ENCODE measurements at regions not wholly inside any gene's neighbourhood (a gene's known extent, or its start where the extent isn't known, plus 50 kb on each side); places are given as distances from the start of the nearest gene placed in this dataset.

DNA sequence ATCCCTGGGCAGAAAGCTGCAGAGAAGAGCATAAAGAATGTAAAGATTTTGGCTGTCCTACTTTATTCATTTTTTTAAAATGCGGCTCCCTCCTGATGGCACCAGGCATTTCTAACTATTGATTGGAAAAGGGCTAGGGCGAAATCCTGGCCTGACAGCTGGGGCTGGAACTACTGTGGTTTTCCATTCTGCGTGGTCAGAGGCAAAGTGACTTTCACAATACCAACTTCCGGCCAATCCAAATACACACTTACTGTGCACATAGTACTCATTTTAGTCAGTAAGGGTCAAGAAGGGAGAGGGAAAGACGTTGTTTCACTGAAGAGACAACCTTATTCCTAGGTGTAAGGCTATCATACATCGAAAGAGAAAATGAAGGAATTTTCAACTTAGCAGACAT, 113.8 kb upstream of the PMFBP1 start:
- Mint-ChIP-seq H3K4me3 (no peak overlapping the region), H3K36me3 (no peaks in the 10 kb centered on the region), H3K9me3 (no peaks in the 10 kb centered on the region), H3K27ac (no peak overlapping the region), H3K4me1 (no peaks in the 10 kb centered on the region), H3K27me3 (no peaks in the 10 kb centered on the region)

DNA sequence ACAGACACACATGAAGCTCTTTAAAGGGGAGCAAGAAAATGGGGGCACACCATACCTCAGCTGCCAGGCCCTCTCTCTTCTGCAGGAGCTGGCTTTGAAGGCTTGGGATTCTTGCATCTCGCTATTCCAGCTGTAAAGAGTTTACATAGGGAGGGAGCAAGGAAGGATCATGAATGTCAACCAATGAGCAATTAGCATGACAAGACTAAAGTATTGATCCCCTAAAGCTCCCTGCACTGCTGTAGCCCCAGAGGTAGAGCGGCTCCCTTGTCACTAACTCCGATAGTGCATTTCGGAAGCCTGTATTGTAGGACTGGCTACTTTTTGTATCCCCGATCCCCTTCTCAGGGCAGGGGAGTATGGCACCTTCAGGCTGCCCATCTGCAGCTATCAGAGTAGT, 113.4 kb upstream of the PMFBP1 start:
- Mint-ChIP-seq H3K27ac (no peak overlapping the region), H3K4me3 (no peak overlapping the region), H3K4me1 (no peaks in the 10 kb centered on the region), H3K9me3 (no peaks in the 10 kb centered on the region), H3K36me3 (no peaks in the 10 kb centered on the region), H3K27me3 (no peaks in the 10 kb centered on the region)

DNA sequence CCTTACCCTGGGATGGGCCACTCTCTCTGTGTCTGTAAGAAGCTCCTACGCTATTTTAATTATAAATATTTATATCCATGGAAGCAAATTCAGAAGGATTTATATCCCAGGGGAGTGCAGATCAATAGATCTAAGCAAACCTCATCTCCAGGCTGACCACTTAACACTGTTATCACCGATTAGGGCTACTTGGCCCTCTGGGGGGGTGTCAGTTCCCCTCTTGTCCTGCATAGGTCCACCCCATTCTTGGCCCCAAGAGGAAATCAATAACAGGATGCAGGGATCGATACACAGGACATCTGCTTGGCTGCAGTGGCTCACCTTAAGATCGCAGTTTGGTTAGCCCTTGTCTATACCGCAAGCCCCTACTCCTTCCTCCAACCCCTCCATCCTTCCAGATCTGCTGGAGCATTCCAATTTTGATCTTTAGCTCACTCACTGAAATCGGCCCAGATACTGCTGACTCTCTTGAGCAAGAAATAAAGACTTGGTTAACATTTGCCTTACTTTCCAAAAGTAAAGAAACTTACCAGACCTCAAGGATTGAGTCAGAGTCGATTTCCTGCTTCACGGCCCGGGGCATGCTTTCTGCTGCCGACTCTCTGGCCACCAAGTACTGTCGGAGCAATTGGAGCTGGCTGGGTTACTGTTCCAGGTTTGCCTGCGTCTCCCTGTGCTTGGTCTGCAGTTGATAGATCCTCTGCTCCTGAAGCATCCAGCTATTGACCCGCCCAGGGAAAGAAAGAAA, 112.3 kb upstream of the PMFBP1 start:
- Mint-ChIP-seq H3K36me3 (no peaks in the 10 kb centered on the region), H3K4me1 (no peaks in the 10 kb centered on the region), H3K9me3 (no peaks in the 10 kb centered on the region), H3K27ac (no peak overlapping the region), H3K27me3 (no peaks in the 10 kb centered on the region), H3K4me3 (no peak overlapping the region)

DNA sequence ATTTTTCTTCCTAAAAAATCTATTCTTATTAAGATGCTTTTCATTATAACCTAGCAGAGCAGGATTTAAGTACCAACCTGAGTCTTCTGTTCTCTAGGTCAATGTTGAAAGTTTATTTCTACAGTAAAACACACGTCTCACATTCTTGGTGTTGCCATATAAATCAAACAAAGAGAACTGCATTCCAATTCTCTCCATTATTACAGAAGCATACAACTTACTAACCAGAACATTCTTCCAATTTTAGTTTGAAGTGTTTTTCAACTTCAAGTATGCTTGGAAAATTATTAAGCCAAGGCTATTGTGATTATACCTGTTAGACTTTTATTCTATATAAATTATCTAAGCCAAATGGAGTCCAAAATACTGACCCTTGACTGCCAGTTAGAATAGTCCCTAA, 110.4 kb upstream of the PMFBP1 start:
- Mint-ChIP-seq H3K9me3 (no peaks in the 10 kb centered on the region), H3K36me3 (no peaks in the 10 kb centered on the region), H3K27ac (no peak overlapping the region), H3K4me3 (no peak overlapping the region), H3K4me1 (no peaks in the 10 kb centered on the region), H3K27me3 (no peaks in the 10 kb centered on the region)

DNA sequence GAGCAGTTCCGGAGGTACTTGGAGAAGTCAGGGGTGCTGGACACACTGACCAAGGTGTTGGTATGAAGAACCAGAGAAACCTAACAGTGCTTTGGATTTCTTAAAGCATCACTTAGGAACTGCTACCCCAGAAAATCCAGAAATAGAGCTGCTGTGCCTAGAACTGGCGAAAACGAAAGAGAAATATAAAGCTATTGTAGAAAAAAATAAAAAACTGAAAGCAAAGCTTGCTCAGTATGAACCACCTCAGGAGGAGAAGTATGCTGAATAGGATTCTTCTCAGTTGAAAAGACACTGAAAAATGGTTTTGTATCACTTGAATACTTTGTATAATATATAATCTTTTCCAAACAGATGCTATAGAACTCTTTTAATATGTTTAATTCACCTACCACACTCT, 106.3 kb upstream of the PMFBP1 start:
- peak overlapping the region in 1 of 3 donors; percentile 14 for H3K27ac Mint-ChIP-seq
- H3K36me3 Mint-ChIP-seq, result no peaks in the 10 kb centered on the region
- no peak overlapping the region for H3K4me3 Mint-ChIP-seq
- no peaks in the 10 kb centered on the region for H3K9me3 Mint-ChIP-seq
- H3K27me3 Mint-ChIP-seq, result no peaks in the 10 kb centered on the region
- H3K4me1 Mint-ChIP-seq, result no peaks in the 10 kb centered on the region

DNA sequence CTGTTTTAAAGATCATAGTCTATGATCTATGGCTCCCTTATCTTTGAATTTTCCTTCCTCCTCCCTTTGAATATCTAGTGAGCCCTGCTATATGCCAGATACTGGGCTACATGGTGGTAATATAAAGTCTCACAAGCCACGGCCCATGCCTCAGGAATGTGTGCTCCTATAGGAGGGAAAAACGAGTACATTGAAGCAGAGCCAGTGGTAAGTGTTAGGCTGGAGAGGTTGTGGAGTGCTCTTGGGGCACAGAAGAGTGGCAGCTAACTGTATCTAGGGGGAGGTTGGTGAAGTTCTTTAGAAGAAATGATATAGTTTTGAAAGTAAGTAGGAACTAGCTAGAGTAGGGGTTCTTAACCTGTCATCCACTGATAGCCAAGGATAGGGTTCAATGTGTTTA, 105.8 kb upstream of the PMFBP1 start:
- no peaks in the 10 kb centered on the region for H3K27me3 Mint-ChIP-seq

DNA sequence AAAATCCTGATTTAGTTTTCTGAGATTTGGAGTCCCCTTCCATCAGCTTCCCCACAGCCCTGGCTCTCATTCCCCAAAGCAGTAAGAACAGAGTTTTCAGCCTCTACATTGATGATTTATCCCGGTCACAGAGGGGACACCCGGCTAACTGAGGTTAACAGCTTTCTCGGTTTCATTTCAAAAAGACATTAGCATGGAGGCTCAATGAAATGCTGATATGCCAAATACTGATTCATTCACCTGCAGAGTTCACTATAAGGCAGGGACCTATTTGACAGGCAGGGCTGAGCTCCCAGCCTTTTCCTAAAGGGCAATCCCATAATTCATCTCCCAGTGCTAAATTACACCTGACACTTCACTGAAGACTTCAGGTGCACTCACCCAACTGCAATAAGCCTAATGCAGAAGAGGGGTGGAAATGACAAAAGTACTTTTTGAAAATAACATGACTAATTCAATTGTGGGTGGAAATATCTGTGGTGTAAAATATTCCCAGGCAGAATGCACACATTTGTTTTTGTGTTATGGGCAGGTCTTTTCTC, 99.8 kb upstream of the PMFBP1 start:
- Mint-ChIP-seq H3K27me3 (no peaks in the 10 kb centered on the region), H3K4me3 (no peak overlapping the region), H3K36me3 (no peaks in the 10 kb centered on the region), H3K4me1 (no peaks in the 10 kb centered on the region), H3K27ac (no peak overlapping the region), H3K9me3 (peaks cover 0 to 8% (median 0%) of the 10 kb centered on the region in 3 donors)

More for the DNA sequence above, 105.8 kb upstream of the PMFBP1 start:
- H3K4me3 Mint-ChIP-seq, result no peak overlapping the region
- H3K4me1 Mint-ChIP-seq, result no peaks in the 10 kb centered on the region
- H3K27ac Mint-ChIP-seq, result no peak overlapping the region
- H3K9me3 Mint-ChIP-seq, result no peaks in the 10 kb centered on the region
- no peaks in the 10 kb centered on the region for H3K36me3 Mint-ChIP-seq

DNA sequence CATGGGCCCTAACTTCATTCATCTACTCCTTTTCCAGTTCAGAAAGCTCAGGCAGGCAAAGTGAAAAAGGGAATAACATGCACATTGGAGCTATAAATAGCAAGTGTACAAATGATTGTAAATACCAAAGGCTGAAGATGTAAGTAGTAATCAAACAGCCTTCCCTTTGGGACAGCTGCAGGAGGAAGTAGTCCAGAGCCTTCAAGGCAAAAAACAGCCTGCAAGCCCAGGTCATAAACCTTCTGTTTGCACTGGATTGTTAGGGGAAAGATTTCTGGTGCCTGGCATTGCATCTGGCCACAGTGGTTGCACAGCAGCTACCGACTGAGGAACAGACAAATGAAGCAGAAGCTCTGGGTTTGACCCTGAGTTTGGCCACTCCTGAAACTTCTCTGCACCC, 98.6 kb upstream of the PMFBP1 start:
- Mint-ChIP-seq H3K4me1 (no peaks in the 10 kb centered on the region), H3K9me3 (peaks cover 0 to 8% (median 0%) of the 10 kb centered on the region in 3 donors), H3K27ac (no peak overlapping the region), H3K36me3 (no peaks in the 10 kb centered on the region), H3K27me3 (no peaks in the 10 kb centered on the region), H3K4me3 (no peak overlapping the region)

DNA sequence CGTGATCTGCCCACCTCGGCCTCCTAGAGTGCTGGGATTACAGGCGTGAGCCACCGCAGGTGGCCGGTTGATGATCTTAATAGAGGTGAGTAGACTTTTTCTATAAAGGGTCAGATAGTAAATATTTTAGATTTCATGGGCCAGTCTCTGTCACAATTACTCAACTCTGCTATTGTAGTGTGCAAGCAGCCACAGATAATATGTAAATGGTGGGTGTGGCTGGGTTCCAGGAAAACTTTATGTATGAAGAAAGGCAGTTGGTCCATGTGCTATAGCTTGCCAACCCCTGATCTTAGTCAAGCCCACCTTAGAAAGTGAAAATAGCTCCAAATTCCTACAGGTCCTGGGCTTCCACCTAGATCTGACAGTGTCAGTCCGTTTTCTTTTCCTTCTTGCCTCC, 94.9 kb upstream of the PMFBP1 start:
- Mint-ChIP-seq H3K36me3 (no peaks in the 10 kb centered on the region), H3K9me3 (peaks cover 0 to 8% (median 0%) of the 10 kb centered on the region in 3 donors), H3K4me3 (no peak overlapping the region), H3K4me1 (no peaks in the 10 kb centered on the region), H3K27ac (no peak overlapping the region), H3K27me3 (no peaks in the 10 kb centered on the region)

DNA sequence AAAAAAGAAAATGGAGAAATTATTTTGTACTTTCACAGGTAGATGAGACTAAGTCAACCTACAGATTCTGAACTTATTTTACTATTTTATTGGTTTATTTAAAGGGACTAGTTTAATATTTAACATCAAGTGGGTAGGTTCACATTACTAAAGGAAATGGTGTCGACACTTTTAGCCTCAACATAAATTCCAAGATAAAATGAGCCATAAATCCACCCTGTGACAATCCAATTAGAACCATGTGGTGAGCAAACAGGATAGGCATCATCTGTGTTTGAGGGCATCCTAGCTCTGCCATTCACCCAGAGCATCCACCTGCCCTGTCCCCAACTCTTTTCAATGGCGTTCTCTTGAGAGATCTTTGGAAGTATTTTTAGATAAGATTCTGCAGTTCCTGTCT, 92.8 kb upstream of the PMFBP1 start:
- Mint-ChIP-seq H3K36me3 (no peaks in the 10 kb centered on the region), H3K4me3 (no peak overlapping the region), H3K27ac (no peak overlapping the region)

DNA sequence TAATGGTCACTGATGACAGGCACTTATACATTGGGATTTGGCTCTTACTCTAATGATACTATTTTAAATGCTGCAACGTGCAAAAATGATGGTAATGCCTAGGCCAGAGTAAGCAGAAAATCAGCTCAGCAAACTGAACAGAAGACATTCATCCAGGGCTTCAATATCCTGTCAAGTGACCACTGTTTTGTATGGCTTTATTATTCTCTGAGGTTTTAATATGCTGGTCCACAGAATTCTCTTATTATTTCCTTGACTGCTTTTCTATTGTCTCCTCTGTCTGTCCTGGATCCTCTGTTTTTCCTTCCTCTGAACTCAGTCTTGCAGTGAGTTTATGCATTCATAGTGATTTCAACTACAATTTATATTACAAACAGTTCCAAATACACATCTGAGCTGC, 90.8 kb upstream of the PMFBP1 start:
- H3K36me3 Mint-ChIP-seq, result no peaks in the 10 kb centered on the region
- H3K4me3 Mint-ChIP-seq, result no peak overlapping the region
- no peak overlapping the region for H3K27ac Mint-ChIP-seq
- H3K9me3 Mint-ChIP-seq, result no peaks in the 10 kb centered on the region
- H3K27me3 Mint-ChIP-seq, result no peaks in the 10 kb centered on the region
- H3K4me1 Mint-ChIP-seq, result no peaks in the 10 kb centered on the region

More for the DNA sequence above, 92.8 kb upstream of the PMFBP1 start:
- Mint-ChIP-seq H3K4me1 (no peaks in the 10 kb centered on the region), H3K9me3 (peaks cover 0 to 8% (median 0%) of the 10 kb centered on the region in 3 donors), H3K27me3 (no peaks in the 10 kb centered on the region)

DNA sequence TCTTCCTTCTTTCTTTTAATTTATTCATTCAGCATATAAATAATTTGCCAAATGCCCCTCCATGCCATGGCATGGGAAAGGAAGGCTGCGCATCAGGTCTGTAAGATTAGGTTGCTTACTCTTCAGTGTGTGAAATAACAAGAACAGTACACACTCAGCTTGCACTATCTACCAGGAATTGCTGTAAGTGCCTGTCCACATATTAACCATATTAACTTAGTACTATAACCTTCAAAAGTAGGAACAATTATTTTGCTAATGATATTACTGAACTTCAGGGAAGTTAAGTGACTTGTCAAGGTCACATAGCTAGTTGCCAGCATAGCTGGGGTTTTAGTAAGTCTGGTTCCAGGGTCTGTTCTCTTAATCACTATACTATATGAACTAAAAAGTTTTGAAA, 89.2 kb upstream of the PMFBP1 start:
- no peaks in the 10 kb centered on the region for H3K9me3 Mint-ChIP-seq
- H3K36me3 Mint-ChIP-seq, result no peaks in the 10 kb centered on the region
- H3K27me3 Mint-ChIP-seq, result no peaks in the 10 kb centered on the region
- no peak overlapping the region for H3K4me3 Mint-ChIP-seq
- no peaks in the 10 kb centered on the region for H3K4me1 Mint-ChIP-seq
- H3K27ac Mint-ChIP-seq, result no peak overlapping the region

DNA sequence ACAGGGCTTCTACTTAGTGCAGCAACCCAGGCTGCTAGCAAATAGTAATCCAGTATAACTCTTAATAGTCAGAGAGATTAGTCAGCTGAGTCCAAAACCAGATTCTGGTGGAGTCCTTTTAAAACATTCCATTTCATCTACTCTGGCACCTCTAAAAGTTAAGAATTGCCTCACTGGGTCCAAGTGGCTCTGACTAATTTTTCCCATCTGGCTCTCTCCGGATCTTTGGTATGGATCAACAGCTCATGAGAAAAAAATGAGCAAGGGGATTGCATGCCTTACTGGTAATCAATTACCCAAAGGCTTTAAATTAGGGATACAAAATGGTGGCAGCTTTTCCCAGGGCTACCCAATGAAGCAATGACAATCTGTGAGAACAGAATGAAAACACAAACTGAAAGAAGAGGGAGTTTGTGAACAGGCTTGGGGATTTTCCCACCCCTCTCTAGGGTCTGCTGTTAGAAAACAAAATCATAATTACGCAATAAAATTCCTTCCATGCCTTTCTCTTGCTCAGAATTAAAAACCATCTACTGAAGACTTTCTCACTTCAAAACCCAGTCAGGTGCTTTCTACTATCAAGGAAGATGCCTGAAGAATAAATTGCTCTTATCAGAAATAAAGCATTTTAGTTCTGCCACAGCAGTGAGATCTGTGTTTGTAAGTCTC, 84.6 kb upstream of the PMFBP1 start:
- Mint-ChIP-seq H3K4me1 (no peaks in the 10 kb centered on the region), H3K36me3 (no peaks in the 10 kb centered on the region), H3K27ac (no peak overlapping the region), H3K4me3 (no peak overlapping the region), H3K27me3 (no peaks in the 10 kb centered on the region), H3K9me3 (no peaks in the 10 kb centered on the region)

DNA sequence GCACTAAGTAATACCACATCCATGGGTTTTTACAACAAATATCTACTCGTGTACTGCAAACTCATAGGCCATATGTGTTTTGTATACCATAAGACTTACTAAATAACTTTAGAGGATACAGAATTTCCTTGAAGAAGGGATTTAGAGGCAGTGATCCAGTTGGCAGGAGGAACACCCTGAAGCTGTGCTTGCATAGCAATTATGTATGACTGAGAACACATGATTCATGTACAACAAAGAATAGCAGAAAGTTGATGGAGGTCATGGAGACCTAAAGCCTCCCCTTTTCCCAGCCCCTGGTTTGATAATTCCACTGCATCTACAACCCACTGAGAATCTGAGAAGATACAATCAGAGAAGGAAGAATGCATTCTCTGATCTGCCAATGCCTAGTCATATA, 83.8 kb upstream of the PMFBP1 start:
- no peaks in the 10 kb centered on the region for H3K27me3 Mint-ChIP-seq
- H3K36me3 Mint-ChIP-seq, result no peaks in the 10 kb centered on the region
- H3K9me3 Mint-ChIP-seq, result no peaks in the 10 kb centered on the region
- no peaks in the 10 kb centered on the region for H3K4me1 Mint-ChIP-seq
- H3K27ac Mint-ChIP-seq, result no peak overlapping the region
- H3K4me3 Mint-ChIP-seq, result no peak overlapping the region

DNA sequence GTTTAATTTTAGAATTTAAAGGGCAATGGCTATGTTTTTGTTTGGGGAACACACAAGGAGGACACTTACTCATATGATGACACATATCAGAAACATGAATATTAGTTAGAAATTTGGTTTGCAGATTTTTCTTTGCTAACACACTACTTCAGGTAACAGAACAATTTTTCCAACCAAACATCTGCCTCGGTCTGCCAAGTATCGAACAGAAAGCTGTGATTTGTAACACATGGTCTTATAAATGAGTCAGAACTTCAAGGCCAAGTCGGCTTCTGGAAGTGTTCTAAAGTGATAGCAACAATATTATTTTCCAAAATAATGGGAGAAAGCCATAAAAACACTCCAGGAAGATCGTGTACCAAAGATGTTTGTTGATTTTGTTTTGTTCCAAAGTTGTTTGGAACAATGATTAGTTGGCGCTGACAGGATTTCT, 75.9 kb upstream of the PMFBP1 start:
- Mint-ChIP-seq H3K4me3 (no peak overlapping the region), H3K36me3 (no peaks in the 10 kb centered on the region), H3K27me3 (peaks cover 1% of the 10 kb centered on the region), H3K9me3 (no peaks in the 10 kb centered on the region), H3K27ac (no peak overlapping the region), H3K4me1 (peaks cover 0 to 1% (median 0%) of the 10 kb centered on the region in 3 donors)

DNA sequence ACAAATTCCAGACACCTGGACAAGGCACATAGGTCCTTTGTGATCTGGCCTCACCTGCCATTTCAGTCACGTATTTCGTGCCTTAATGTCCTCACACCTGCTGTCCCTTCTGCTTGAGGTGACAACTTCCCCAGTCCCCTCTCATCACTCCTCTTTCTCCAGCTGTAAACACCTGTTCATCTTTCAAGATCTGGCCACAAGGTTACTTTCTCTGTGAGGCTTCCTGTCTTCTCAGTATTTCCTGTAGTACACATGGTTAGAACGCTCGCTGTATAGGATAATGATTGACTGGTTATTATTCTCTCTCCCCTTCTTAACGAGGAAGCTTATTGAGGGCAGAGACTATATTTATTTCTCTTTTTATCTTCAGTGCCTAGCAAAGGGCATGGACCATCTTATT, 74.5 kb upstream of the PMFBP1 start:
- peaks cover 1% of the 10 kb centered on the region for H3K27me3 Mint-ChIP-seq
- no peak overlapping the region for H3K4me3 Mint-ChIP-seq
- no peak overlapping the region for H3K27ac Mint-ChIP-seq
- H3K36me3 Mint-ChIP-seq, result no peaks in the 10 kb centered on the region
- peaks cover 0 to 1% (median 0%) of the 10 kb centered on the region in 3 donors for H3K4me1 Mint-ChIP-seq
- no peaks in the 10 kb centered on the region for H3K9me3 Mint-ChIP-seq

Measured in IgD-negative memory B cell (primary cell).